D341Med (cell line): ENCODE measurements at regions not wholly inside any gene's neighbourhood (a gene's known extent, or its start where the extent isn't known, plus 50 kb on each side); places are given as distances from the start of the nearest gene placed in this dataset.
A peak's percentile ranks its signal among the peaks of the same experiment; 100 is the strongest.
"Not testable (repeated sequence)": the region's sequence is repeated elsewhere in the genome, so short reads cannot be mapped to it uniquely, and the experiment has no call there.

Experiments
- DNase-seq: peaks from one replicate; pipeline ENCODE4 v3.0.0; 2012; ENCODE audit warnings: low spot score

GRCh38 chr12:91741932-91742331, 403.7 kb downstream of the BTG1 start:
- DNase-seq: no peak

DNA sequence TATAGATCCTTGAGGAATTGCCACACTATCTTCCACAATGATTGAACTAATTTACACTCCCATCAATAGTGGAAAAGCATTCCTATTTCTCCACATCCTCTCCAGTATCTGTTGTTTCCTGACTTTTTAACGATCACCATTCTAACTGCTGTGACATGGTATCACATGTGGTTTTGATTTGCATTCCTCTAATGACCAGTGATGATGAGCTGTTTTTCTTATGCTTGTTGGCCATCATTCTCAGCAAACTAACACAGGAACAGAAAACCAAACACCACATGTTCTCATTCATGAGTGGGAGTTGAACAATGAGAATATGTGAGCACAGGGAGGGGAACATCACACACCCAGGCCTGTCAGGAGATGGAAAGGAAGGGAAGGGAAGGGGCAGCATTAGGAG, 411.8 kb downstream of the BTG1 start:
- DNase-seq: not testable (repeated sequence)

DNA sequence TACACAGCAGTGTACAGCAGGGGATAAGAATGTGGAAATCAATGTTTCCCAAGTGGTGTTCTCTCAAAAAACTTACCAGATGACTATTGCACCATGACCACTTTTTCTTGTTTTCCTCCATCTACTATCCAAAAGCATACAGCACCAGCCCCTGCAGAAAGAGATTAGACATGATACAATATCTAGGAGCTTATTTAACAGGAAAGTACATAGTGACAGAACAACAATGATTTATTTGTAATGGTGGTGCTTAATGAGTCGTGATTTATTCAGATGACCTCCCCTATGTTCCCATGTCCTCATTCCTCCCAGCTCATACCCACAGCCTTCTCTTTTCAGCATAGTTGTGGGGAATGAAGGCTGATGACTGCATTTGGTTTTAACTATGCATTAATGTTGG, 413.6 kb downstream of the BTG1 start:
- DNase-seq: no peak

- no peak for DNase-seq
Measured at GRCh38 chr12:91729543-91729942, 416.1 kb downstream of the BTG1 start.

GRCh38 chr12:91723191-91723590, 422.5 kb downstream of the BTG1 start:
- DNase-seq: no peak

GRCh38 chr12:91722072-91722471, 423.6 kb downstream of the BTG1 start:
- DNase-seq: no peak

DNA sequence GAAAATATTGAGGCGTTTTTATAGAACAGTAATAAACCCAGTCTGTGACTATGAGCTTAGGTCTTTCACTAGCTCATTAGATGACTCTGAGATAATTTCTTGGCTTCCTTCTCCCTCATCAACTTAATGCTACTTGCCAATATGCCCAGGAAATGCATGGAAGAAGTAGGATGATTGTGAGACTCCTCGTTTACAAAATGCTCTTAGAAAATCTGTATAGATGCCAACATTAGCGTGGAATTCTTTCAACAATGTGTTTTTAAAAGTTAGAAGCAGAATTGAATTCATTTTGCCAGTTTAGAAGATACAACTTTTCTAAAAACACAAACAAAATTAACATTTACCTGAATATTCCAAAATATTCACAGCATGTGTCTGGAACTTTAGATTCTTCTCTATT, 424.6 kb downstream of the BTG1 start:
- no peak for DNase-seq

DNA sequence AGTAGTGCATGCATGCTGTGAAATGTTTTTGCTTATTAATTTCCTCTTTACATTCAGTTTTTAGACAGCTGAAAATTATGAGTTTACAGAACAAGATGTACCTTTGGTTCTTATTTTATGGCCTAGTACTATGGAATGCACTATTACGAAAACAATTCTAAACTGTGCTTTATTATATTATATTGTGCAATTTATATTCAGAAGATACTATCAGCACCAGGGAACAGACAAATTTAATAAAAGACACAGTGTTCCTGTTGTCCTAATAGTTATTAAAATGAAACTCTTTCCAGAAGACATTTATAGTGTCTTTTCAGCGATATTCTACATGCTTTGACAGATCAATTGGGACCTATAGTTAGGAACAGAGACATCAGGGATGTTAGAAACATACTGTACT, 427.3 kb downstream of the BTG1 start:
- DNase-seq: no peak

DNA sequence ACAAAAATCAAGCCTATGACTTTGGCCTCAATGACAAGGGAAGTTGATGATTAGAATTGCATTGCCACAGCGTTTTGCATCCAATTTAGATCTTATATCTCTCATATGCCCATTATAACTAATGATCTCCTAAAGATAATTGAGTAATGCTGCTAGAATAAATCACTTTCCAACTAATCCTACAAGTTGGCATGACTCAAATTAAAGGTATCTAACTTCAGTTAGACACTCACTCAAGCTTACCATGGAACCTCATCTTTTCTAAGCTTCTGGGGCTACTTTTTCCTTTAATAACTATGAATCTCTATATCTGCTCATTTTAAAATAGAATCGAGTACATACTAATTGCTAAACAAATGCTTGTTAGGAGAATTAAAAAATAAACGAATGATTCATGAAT, 427.8 kb downstream of the BTG1 start:
- no peak for DNase-seq

DNA sequence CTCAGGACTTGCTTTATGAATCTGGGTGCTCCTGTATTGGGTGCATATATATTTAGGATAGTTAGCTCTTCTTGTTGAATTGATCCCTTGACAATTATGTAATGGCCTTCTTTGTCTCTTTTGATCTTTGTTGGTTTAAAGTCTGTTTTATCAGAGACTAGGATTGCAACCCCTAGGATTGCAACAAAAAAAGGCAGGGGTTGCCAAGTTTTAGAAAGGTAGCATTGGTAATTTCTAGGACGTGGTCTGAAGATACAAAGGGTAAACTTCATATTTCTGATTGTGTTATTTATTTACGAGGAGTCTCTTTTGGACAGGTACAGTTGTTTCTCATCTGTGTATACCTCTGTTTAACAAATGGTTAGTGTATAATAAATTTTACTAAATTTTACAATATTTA, 433.7 kb downstream of the BTG1 start:
- not testable (repeated sequence) for DNase-seq

DNA sequence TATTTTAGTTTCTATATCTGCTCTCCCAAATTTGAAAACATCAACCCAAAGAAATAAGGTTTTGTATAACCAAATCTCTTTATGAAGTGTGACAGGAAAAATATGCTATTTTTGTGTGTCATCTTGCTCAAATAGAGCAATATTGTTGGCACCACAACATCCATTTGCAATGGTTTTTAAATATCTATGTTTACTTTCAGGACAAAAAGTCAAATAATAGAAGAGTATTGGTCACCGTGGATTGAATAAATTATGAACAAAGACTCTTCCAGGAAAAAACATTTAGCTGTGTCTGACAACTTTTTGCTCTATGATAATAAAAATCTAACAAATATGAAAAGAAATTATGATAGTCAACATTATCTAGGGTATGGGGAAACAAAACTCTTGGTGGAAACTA, 439.2 kb downstream of the BTG1 start:
- DNase-seq: no peak

DNA sequence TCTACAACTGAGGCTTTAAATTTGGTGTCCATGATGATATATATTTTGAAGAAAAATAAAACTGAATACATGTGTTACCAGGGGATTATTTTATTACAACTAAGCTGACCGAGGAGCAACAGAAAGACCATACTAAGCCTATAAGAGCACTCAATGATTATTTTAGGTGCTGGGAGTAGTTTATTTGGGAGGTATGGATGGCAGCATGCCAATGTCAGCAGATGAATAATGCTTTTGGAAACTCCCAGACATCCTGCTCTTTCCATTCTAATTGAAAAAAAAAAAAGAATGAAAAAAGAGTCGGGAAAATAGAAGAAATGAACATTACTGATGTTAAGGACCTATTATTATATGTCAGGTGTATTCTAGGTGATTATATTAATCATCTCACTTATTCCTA, 441.2 kb downstream of the BTG1 start:
- peak; percentile 29 for DNase-seq

- no peak for DNase-seq
Measured at GRCh38 chr12:91703491-91704283, 442.0 kb downstream of the BTG1 start.

GRCh38 chr12:91702843-91703425, 442.7 kb downstream of the BTG1 start:
- DNase-seq: no peak

DNA sequence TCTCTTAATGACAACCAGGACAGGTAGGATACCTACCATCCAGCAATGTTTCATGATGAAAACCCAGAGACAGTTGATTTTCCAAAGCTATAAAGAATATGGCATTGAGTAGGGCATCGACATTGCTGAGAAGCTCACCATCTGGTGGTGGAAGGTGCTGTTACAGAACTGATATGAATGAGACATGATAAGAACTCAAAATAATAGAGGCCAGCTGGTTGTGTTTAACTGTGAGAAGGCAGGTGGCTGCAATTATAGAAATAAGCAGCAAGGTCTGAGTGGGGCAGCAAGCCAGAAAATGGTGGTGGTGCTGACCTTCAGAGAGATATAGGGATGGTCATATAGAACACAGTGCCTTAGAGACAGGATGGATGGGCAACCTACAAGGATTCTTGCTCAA, 449.7 kb downstream of the BTG1 start:
- no peak for DNase-seq

DNA sequence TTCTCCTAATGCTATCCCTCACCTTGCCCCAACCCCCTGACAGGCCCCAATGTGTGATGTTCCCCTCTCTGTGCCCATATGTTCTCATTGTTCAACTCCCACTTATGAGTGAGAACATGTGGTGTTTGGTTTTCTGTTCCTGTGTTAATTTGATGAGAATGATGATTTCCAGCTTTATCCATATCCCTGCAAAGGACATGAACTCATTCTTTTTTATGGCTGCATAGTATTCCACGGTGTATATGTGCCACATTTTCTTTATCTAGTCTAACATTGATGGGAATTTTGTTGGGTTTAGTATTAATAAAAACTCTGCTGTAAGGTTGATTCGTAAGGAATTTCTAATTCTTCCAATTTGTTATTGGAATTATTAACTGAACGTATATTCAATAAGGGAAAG, 450.2 kb downstream of the BTG1 start:
- not testable (repeated sequence) for DNase-seq

GRCh38 chr12:91690531-91690930, 455.1 kb downstream of the BTG1 start:
- DNase-seq: no peak

DNA sequence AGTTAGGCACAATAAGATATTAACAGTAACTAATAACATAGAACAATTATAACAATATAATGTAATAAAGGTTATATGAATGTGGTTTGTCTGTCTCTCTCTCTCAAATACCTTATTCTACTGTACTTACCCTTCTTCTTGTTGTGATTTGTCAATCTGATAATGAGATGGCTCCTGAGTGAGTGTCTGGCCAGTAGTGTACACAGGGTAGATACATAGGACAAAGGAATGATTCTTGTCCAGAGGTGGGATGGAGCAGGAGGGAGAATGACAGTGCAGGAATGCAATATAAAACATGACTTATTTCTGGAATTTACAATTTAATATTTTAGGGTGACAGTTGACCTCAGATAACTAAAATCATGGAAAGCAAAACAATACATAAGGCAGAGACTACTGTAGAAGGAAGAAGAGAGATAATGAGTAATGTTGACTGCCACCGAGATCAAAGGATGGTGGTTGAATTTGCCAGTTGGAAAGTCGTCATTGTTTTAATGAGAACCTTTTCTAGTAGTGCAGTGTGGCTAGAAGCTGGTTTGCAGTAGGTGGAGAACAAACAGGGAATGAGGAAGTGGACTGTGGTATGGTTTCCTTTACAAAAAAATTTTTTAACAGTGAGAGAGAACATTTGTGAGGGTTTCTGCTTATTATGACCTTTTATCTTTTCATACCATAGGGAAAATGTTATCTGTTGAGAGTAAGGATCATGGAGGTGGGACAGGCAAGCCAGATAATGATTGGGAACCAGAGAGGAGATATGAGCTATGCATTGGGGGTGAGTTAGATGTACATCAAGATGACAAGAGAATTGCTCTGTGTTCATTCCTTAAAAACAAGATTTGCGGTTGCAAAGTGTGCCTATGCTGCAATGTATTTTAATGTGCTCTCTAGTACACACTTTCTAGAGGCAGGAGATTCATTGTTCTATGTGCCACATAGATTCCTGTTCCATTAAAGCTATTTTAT, 458.3 kb downstream of the BTG1 start:
- DNase-seq: no peak

DNA sequence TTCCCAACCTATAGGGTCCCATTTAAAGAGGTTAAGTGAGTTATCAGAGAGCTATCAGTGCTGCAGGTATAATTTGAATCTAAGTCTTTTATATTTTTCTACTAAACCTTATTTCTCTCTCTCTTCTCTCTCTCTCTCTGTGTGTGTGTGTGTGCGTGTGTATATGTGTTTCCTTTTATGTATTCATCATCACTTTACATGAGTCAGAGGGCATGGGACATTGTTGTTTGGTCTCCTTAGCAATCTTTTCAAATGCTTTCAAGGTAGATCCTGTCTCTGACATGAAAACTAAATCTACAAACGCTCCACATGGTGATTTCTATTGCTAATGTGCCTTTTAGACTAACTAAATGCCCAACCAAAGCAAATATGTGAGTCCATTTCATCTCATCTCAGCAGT, 459.7 kb downstream of the BTG1 start:
- no peak for DNase-seq

- DNase-seq: no peak
Measured at GRCh38 chr12:91681751-91682150, 463.9 kb downstream of the BTG1 start.

GRCh38 chr12:91680864-91681263, 464.8 kb downstream of the BTG1 start:
- no peak for DNase-seq

- no peak for DNase-seq
Measured at GRCh38 chr12:91677556-91677955, 468.1 kb downstream of the BTG1 start.

DNA sequence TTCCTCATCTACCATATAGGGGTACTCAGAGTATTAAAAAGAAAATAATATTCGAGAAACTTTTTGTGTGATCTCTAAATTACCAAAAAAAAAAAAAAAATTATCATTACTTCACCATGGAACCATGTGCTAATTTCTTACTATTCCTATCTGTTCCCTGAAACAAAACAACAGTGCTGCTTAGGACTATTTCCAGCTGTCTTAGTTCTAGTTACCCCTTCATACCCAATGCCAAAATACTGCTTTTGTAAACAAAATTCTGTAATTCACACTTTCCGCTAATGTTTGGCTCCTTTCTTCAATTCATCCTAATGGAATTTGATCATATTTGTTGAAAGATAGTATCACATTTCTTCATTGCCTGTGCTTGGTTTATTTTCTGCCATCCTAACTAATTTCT, 470.2 kb downstream of the BTG1 start:
- no peak for DNase-seq
